ENCODE measurements at regions not wholly inside any gene's neighbourhood (a gene's known extent, or its start where the extent isn't known, plus 50 kb on each side); places are given as distances from the start of the nearest gene placed in this dataset.

- Histone ChIP-seq H3K4me1 (ENCODE audit: insufficient read depth, low read length, poor library complexity, severe bottlenecking) (no peaks in the 10 kb centered on the region), H4K20me1 (ENCODE audit: insufficient read depth, low read length, poor library complexity, severe bottlenecking) (no peaks in the 10 kb centered on the region), H3F3A (ENCODE audit: low read depth) (no peaks in the 10 kb centered on the region), H2AFZ (ENCODE audit: low read length) (no peak overlapping the region), H3K79me2 (ENCODE audit: insufficient read depth, low read length) (no peaks in the 10 kb centered on the region), H3K27me3 (ENCODE audit: insufficient read depth, low read length, poor library complexity, severe bottlenecking) (no peaks in the 10 kb centered on the region), H3K4me2 (ENCODE audit: low read depth, low read length, poor library complexity, severe bottlenecking) (no peak overlapping the region), H3K4me3 (ENCODE audit: low read length, poor library complexity, severe bottlenecking) (no peak overlapping the region), H3K9ac (ENCODE audit: low read depth, low read length, poor library complexity, severe bottlenecking) (no peak overlapping the region), H3K9me3 (ENCODE audit: insufficient read depth, low read depth, low read length) (no peaks in the 10 kb centered on the region), H3K9me2 (replicated peaks; ENCODE audit: low read depth, low read length) (no peaks in the 10 kb centered on the region), H3K36me3 (ENCODE audit: insufficient read depth, low read length) (no peaks in the 10 kb centered on the region)
- no peak for TF ChIP-seq CTCF (conservative IDR thresholded peaks at IDR 0.05; ENCODE audit: low read length)
- no peak for TF ChIP-seq EZH2phosphoT487 (IDR thresholded peaks at IDR 0.05; ENCODE audit: borderline replicate concordance)
These were observed 330.8 kb downstream of the IPO8 start for GRCh38 chr12:30364822-30365221.

- H3K27me3 ChIP-seq (ENCODE audit: insufficient read depth, low read length, poor library complexity, severe bottlenecking): no peaks in the 10 kb centered on the region
- no peak overlapping the region for H3K4me3 ChIP-seq (ENCODE audit: low read length, poor library complexity, severe bottlenecking)
- H2AFZ ChIP-seq (ENCODE audit: low read length): no peak overlapping the region
- no peaks in the 10 kb centered on the region for H3K4me1 ChIP-seq (ENCODE audit: insufficient read depth, low read length, poor library complexity, severe bottlenecking)
- H3K4me2 ChIP-seq (ENCODE audit: low read depth, low read length, poor library complexity, severe bottlenecking): no peak overlapping the region
- H3K9ac ChIP-seq (ENCODE audit: low read depth, low read length, poor library complexity, severe bottlenecking): no peak overlapping the region
- no peaks in the 10 kb centered on the region for H3K79me2 ChIP-seq (ENCODE audit: insufficient read depth, low read length)
- H3K9me3 ChIP-seq (ENCODE audit: insufficient read depth, low read depth, low read length): no peaks in the 10 kb centered on the region
- no peaks in the 10 kb centered on the region for H4K20me1 ChIP-seq (ENCODE audit: insufficient read depth, low read length, poor library complexity, severe bottlenecking)
- no peaks in the 10 kb centered on the region for H3K36me3 ChIP-seq (ENCODE audit: insufficient read depth, low read length)
- no peak for TF ChIP-seq CTCF (conservative IDR thresholded peaks at IDR 0.05; ENCODE audit: low read length)
- no peak for TF ChIP-seq EZH2phosphoT487 (IDR thresholded peaks at IDR 0.05; ENCODE audit: borderline replicate concordance)
- H3F3A ChIP-seq (ENCODE audit: low read depth): no peaks in the 10 kb centered on the region
- no peaks in the 10 kb centered on the region for H3K9me2 ChIP-seq (replicated peaks; ENCODE audit: low read depth, low read length)
These were observed 334.5 kb downstream of the IPO8 start for GRCh38 chr12:30361145-30361544.

GRCh38 chr12:30358671-30359070 lies 337.0 kb downstream of the IPO8 start:
- Histone ChIP-seq H2AFZ (ENCODE audit: low read length) (no peak overlapping the region), H3K9me2 (replicated peaks; ENCODE audit: low read depth, low read length) (no peaks in the 10 kb centered on the region), H3F3A (ENCODE audit: low read depth) (no peaks in the 10 kb centered on the region), H3K79me2 (ENCODE audit: insufficient read depth, low read length) (no peaks in the 10 kb centered on the region), H4K20me1 (ENCODE audit: insufficient read depth, low read length, poor library complexity, severe bottlenecking) (no peaks in the 10 kb centered on the region), H3K4me1 (ENCODE audit: insufficient read depth, low read length, poor library complexity, severe bottlenecking) (no peaks in the 10 kb centered on the region), H3K4me3 (ENCODE audit: low read length, poor library complexity, severe bottlenecking) (no peak overlapping the region), H3K4me2 (ENCODE audit: low read depth, low read length, poor library complexity, severe bottlenecking) (no peak overlapping the region), H3K27me3 (ENCODE audit: insufficient read depth, low read length, poor library complexity, severe bottlenecking) (no peaks in the 10 kb centered on the region), H3K36me3 (ENCODE audit: insufficient read depth, low read length) (no peaks in the 10 kb centered on the region), H3K9ac (ENCODE audit: low read depth, low read length, poor library complexity, severe bottlenecking) (no peak overlapping the region), H3K9me3 (ENCODE audit: insufficient read depth, low read depth, low read length) (no peaks in the 10 kb centered on the region)
- TF ChIP-seq CTCF (conservative IDR thresholded peaks at IDR 0.05; ENCODE audit: low read length): no peak
- TF ChIP-seq EZH2phosphoT487 (IDR thresholded peaks at IDR 0.05; ENCODE audit: borderline replicate concordance): no peak

All from Loucy (cell line).